ENCODE measurements at regions not wholly inside any gene's neighbourhood (a gene's known extent, or its start where the extent isn't known, plus 50 kb on each side); places are given as distances from the start of the nearest gene placed in this dataset.

GRCh38 chr7:21352540-21353387 is 75.1 kb upstream of the SP4 start:
- TF ChIP-seq EZH2 (IDR thresholded peaks at IDR 0.05; ENCODE audit: borderline replicate concordance, low read depth, low read length, severe bottlenecking) (no peak), FOS (IDR thresholded peaks at IDR 0.05; ENCODE audit: borderline replicate concordance, insufficient read depth, low read length) (no peak), POLR2AphosphoS5 (IDR thresholded peaks at IDR 0.05; ENCODE audit: insufficient read depth, low read depth, low read length) (no peak), MYC (IDR thresholded peaks at IDR 0.05; ENCODE audit: low read depth, low read length) (no peak), JUN (IDR thresholded peaks at IDR 0.05; ENCODE audit: borderline replicate concordance, insufficient read depth, insufficient read length, low read depth) (no peak), CTCF (IDR thresholded peaks at IDR 0.05; ENCODE audit: extremely low read depth in 1 of 2, insufficient read depth in 1 of 2, low read depth in 1 of 2, low read length in 2 of 2) (no peak), POLR2A (IDR thresholded peaks at IDR 0.05; ENCODE audit: low read depth, low read length) (no peak), MAX (IDR thresholded peaks at IDR 0.05; ENCODE audit: insufficient read depth, insufficient read length) (no peak), GATA2 (IDR thresholded peaks at IDR 0.05; ENCODE audit: insufficient read depth, insufficient read length, low read depth, low read length) (no peak)
- H3K27me3 ChIP-seq (ENCODE audit: control insufficient read depth in 2 of 2, insufficient read depth in 2 of 2, low read length in 2 of 2): no peaks in the 10 kb centered on the region
- H3K36me3 ChIP-seq (ENCODE audit: control insufficient read depth in 2 of 2, extremely low read depth in 1 of 2, insufficient read depth in 2 of 2, low read length in 2 of 2): no peaks in the 10 kb centered on the region
- no peak for DNase-seq (ENCODE audit: low read depth, low spot score)
- no peak overlapping the region for H2AFZ ChIP-seq (ENCODE audit: low read depth, low read length)
- no peaks in the 10 kb centered on the region for H3K4me1 ChIP-seq (ENCODE audit: control insufficient read depth, extremely low read depth, insufficient read depth, low read length)
- H3K27ac ChIP-seq (ENCODE audit: insufficient read depth, low read depth, low read length): no peak overlapping the region
- no peaks in the 10 kb centered on the region for H3K9me1 ChIP-seq (replicated peaks; ENCODE audit: control insufficient read depth, extremely low read depth, insufficient read depth, low read length)
- H3K4me3 ChIP-seq (replicated peaks in 1 of 3; ENCODE audit: insufficient read depth in 1 of 3, low read depth in 1 of 3, low read length in 3 of 3): no peak overlapping the region
- no peaks in the 10 kb centered on the region for H3K79me2 ChIP-seq (ENCODE audit: control insufficient read depth, insufficient read depth, low read length)
- FAIRE-seq: no peak
- dilution Hi-C loops (cut with MboI; ENCODE audit: extremely low pct_ligation_motif_present, low sequenced_read_pairs) (no loop called here), intact Hi-C loops (cut with micrococcal nuclease) (no loop called here)
- POLR2A ChIA-PET: no interaction called here
- no peaks in the 10 kb centered on the region for H3K9me3 ChIP-seq (replicated peaks; ENCODE audit: control insufficient read depth, insufficient read depth, low read length)
- H3K9ac ChIP-seq (replicated peaks; ENCODE audit: extremely low read depth, insufficient read depth, low read length): no peak overlapping the region
- CTCF ChIA-PET: interaction anchor here (0.7 to 1.7 kb wide), 5 partner anchors 9 to 90 kb away, joined by 3 to 7 read pairs (median 5); no protein-coding TSS in a partner anchor
- no peak overlapping the region for H3K4me2 ChIP-seq (ENCODE audit: insufficient read depth, low read length)
- H4K20me1 ChIP-seq (replicated peaks; ENCODE audit: control insufficient read depth, extremely low read depth, insufficient read depth, low read length): no peaks in the 10 kb centered on the region
- BruUV-seq (replicated peaks): no TSS peak

Data from endothelial cell of umbilical vein (primary cell).